ENCODE measurements at regions not wholly inside any gene's neighbourhood (a gene's known extent, or its start where the extent isn't known, plus 50 kb on each side); places are given as distances from the start of the nearest gene placed in this dataset.
"Not testable (repeated sequence)": the region's sequence is repeated elsewhere in the genome, so short reads cannot be mapped to it uniquely, and the experiment has no call there.

GRCh38 chr14:104482017-104482416 is 97.5 kb upstream of the C14orf180 start:
- TF ChIP-seq CTCF (IDR thresholded peaks at IDR 0.05); ZFX (IDR thresholded peaks at IDR 0.05; ENCODE audit: borderline replicate concordance): not testable (repeated sequence)

All from 22Rv1 (cell line).